ENCODE measurements at regions not wholly inside any gene's neighbourhood (a gene's known extent, or its start where the extent isn't known, plus 50 kb on each side); places are given as distances from the start of the nearest gene placed in this dataset.

GRCh38 chr15:85890620-85890980 lies 95.9 kb upstream of the KLHL25 start:
- no peak for DNase-seq

DNA sequence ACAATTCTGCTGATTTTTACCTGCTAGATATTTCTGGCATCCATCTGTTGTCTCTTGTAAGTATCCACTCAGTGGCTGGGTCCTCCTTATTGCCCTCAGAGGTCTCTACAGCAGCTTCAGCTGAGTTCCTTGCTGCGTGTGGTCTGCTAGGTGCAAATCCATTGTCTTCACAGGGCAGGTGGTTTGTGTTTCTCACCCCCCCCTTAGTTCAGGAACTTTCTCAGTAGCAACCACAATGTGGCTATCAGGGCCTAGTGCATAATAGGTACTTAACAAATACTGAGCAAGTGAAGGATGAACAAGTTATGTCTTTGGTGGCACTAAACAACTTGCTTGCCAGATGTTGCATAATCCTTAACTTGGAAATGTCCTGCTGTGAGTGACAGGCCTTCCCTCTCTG lies 96.7 kb upstream of the KLHL25 start:
- DNase-seq: no peak

DNA sequence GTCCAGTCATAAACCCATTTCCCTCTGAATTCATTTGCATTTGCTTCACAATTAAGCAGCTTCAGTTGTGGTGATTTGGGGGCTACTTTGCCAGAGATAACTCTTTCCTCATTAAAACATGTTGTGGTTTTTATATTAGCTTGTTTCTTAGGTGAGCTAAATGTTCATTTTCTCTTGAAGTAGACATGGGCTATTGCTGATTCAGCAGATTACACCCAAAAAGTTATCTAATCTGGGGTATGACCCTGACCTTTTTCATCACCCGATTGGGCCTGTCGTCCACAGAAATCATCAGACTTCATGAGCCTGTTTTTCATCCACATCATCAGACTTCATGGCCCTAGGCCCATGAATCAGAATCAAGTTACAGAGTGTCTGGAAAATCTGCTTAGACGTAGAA lies 97.5 kb upstream of the KLHL25 start:
- DNase-seq: no peak

DNA sequence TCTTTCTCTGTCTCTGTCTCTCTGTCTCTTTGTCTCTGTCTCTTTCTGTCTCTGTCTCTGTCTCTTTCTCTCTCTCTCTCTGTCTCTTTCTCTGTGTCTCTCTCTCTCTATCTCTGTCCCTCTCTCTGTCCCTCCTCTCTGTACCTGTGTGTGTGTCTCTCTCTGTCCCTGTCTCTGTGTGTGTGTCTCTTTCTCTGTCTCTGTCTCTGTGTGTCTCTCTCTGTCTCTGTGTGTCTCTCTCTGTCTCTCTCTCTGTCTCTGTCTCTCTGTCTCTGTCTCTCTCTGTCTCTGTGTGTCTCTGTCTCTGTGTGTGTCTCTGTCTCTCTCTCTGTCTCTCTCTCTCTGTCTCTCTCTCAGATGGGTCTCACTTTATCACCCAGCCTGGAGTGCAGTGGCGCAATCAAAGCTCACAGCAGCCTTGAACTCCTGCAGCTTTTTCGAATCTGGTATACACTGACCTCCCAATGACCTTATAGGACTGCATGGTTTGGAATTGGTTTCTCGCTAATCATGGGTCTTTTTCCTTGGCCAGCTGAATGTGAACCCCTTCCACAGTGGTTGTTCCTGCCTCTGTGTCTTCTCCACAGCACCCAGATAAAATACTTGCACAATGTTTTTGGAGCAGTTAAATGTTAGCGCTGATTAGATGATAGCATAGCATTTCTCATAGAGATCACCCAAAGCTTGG lies 102.6 kb upstream of the KLHL25 start:
- no peak for DNase-seq

DNA sequence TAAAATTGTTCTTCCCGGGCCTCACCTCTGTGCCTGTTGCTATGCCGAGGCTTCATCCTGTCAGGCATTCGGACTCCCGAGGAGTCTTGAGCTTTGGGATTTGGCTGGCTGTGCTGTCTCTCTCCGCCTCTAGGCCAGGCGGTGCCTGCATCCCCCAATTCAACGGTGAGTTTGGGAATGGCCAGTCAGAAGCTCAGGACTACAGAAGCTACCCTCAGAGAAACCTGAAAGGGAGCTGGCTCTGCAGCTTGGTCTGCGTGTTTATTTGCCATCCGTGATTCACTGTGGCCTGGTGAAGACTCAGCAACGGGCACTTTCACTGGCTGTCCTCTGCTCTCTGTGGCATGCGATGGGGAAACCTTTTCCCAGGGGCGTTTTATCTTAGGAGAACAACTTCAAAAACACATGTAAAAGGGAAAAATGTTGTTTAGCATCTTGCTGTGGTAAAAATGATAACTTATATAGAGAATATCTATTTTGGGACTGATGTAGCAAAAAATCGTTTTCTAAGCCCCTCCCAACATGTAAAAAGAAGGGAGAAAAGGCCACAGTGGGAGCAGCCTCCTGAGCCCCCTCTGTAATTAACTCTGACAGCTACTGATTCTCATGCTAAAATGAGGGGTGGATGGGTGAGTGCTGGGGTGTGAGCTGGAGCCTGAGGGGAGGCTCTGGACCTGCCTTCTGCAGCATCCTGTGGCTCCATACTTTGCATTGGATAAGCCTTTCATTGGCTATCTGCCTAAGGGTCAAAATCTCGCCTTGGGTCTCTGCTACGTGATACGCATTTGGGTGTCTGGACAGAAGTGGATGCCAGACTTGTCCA lies 103.4 kb upstream of the KLHL25 start:
- DNase-seq: no peak

- DNase-seq: no peak
These were observed 105.2 kb upstream of the KLHL25 start for GRCh38 chr15:85899927-85900326.

DNA sequence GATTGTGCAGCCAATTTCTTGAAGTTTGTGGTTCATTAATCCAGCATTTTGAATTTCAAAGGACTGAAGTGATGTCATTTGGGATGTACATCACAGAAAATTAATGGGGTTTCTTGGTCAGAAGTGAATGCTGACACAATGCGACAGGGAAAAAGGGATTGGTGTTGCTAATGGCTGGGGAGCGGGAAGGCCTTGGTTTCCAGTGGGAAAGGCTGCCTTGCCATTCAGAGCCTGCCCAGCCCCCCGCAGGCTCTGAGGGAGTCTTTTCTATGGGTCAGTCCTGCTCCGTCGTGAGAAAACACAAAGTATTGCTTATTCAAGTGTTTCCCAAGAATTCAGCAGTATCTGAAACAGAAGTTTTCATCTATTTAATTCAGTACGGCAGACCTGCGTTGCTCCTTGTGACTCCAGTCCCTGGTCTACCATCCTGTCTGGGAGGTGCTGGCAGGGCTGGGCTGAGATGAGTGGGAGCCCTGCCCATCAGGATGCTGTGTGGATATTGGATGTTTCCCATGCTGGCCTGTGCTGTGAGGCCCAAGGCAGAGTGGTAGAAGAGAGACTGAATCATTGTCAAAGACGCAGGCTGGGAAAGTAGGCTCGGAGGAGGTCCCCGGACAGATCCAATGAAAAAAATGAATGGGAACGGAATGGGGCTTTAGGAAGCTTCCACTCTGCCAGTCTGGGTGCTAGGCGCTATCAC lies 111.2 kb upstream of the KLHL25 start:
- no peak for DNase-seq

- no peak for DNase-seq
These were observed 111.9 kb upstream of the KLHL25 start for GRCh38 chr15:85906640-85907039.

DNA sequence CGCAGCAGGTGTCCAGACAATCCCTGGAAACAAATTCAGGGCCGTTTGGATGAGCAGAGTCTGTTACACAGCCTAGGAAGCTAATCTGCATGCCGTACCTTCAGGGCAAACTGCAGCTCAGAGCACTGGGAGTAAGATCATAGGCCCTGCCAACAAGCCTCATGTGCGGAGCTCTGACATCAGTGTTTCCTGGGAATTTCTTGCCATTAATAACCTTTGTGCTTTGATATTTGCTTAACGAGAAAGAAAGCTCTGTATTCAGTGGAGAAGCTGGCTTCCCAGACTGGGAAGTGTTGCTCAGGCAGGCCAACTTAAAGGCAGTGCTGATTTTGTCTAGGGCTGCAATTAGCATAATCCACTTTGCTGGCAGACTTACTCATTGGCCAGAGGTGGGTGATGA lies 116.1 kb upstream of the KLHL25 start:
- DNase-seq: no peak

DNA sequence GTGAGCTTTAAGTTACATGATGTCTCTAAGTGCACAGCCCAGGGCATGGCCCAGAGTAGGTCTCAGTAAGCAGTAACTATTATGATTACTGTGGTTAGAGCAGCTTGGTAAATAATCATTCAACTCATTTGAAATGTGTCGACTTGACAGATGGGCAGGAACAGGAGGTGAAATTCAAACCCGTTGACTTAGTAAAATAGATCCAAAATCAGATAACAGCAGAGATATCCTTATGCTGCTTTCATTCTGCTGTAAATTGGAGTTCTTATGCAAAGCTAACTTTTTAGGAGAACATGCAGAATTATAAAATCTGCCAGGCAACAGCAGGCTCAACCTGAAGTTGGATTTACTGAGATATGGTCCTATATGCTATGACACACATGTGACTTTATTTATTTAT lies 118.7 kb upstream of the KLHL25 start:
- no peak for DNase-seq

- DNase-seq: no peak
These were observed 126.2 kb upstream of the KLHL25 start for GRCh38 chr15:85920956-85921355.

DNA sequence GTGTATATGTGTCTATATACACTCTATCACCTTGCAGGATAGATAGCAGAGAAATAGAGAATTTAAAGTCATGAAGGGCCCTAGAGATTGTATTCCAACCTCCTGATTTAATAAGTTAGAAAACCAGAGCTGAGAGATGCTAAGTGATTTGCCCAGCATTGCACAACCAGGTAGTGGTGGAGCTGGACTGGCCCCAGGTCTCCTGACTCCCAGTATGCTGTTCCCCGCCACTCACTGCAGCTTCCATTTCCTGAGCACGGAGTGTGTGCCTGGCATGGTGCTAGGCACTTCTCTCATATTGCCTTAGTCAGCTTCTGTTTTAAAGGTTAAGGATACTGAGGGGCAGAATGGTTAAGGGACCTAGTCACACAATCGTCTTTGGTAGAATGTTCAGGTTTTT lies 129.4 kb upstream of the KLHL25 start:
- no peak for DNase-seq

- no peak for DNase-seq
These were observed 131.0 kb upstream of the KLHL25 start for GRCh38 chr15:85925649-85926237.

GRCh38 chr15:85926834-85927233 lies 132.1 kb upstream of the KLHL25 start:
- DNase-seq: no peak

DNA sequence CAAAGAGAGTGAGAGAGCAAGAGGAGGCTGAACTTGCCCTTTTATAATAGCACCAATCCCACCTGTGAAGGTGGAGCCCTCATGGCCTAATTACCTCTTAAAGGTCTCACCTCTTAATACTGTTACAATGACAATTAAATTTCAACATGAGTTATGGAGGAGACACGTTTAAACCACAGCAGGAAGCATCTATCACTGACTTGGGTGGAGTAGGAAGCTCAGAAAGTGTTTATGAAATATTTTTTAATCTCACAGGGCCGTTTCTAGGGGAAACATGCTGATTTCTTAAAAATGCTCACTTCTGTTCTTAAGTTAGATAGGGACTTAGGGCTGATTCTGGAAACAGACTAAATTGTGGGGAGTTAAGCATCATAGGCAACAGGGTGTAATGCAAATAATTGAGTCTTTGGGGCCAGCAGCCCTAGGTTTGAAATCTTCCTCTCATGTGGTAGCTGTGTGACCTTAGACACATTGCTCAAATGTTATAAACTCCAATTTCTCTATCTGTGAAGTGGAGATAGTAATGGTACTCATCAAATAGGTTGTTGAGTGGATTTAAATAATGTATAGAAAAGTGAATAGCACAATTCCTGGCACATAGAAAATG lies 133.3 kb upstream of the KLHL25 start:
- DNase-seq: no peak

DNA sequence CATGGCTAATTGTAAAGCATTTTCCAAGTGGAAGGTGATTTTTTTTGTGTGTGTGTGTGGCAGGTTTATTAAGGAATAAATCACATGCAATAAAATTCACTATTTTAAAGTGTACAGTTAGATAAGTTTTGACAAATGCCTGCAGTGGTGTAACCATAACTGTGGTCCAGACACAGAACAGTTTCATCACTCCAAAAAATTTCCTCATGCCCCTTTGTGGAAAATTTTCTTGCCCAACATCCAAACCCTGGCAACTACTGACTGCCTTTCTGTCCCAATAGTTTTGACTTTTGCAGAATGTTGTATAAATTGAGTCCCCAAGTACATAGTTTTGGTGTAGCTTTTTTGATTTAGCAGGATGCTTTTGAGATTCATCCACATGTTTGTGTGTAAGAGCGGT lies 135.1 kb upstream of the KLHL25 start:
- no peak for DNase-seq

DNA sequence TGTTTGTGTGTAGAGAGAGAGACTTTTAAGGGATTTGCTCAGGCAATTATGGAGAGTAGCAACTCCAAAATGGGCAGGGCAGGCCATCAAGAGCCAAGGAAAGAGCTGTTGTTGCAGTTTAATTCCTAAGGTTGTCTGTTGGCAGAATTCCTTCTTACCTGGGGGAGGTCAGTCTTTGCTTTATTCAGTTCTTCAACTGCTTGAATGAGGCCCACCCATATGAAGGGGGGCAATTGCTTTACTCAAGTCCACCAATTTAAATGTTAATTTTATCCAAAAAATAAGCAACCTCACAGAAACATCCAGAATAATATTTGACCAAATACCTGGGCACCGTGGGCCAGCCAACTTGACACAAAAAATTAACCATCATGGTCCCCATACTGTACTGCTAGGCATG lies 137.7 kb upstream of the KLHL25 start:
- no peak for DNase-seq

GRCh38 chr15:85934691-85935090 lies 140.0 kb upstream of the KLHL25 start:
- DNase-seq: no peak

- DNase-seq: no peak
These were observed 140.5 kb upstream of the KLHL25 start for GRCh38 chr15:85935182-85935581.

DNA sequence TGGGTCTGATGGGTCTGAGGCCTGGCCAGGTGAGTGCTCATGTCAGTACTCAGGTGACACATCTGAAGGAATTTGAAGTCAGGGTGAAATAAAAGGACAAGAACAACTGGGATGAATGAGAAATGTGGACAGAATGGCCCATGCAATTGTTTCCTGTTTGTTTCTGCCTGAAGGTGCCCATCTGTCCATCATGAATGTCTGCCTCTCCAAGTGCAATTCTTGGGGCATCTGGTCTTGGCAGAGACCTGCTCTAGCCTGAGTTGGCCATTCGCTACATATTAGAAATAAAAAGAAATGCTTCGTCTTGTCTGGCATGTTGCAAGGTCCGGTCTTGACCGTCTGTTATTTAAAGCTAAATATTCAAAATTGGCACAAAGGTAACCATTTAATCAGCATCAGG lies 142.0 kb upstream of the AGBL1 start:
- no peak for DNase-seq

- no peak for DNase-seq
These were observed 138.3 kb upstream of the AGBL1 start for GRCh38 chr15:85941186-85941855.

- no peak for DNase-seq
These were observed 137.0 kb upstream of the AGBL1 start for GRCh38 chr15:85942632-85943031.

GRCh38 chr15:85943151-85943550 lies 136.5 kb upstream of the AGBL1 start:
- DNase-seq: no peak

Data from activated CD4-positive, alpha-beta T cell treated with anti-CD3 and anti-CD28 coated beads, Interleukin-2, amount 50 U/mL, for 16 hours (primary cell).